ENCODE measurements at regions not wholly inside any gene's neighbourhood (a gene's known extent, or its start where the extent isn't known, plus 50 kb on each side); places are given as distances from the start of the nearest gene placed in this dataset.

DNA sequence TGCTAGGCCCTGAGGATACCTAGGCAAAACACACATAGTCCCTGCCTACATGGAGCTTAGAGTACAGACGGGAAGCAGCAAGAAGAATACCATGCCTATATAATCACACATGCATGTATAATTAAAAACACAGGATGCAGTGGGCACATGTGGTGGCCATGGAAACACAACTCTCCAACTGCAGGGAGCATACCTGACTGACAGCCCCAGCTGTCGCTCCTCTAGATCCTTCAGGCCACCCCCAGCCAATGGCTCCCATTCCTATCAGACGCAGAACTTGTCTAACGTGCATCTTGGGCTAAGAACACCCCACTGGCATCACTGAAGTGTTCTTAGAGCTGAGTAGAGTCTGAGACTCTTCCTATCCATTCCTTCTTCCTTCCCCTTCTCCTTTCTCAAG lies 125.5 kb upstream of the FRMD4B start:
- no peak for TF ChIP-seq ZFX (IDR thresholded peaks at IDR 0.05; ENCODE audit: borderline replicate concordance)
- TF ChIP-seq, protein P1, sequence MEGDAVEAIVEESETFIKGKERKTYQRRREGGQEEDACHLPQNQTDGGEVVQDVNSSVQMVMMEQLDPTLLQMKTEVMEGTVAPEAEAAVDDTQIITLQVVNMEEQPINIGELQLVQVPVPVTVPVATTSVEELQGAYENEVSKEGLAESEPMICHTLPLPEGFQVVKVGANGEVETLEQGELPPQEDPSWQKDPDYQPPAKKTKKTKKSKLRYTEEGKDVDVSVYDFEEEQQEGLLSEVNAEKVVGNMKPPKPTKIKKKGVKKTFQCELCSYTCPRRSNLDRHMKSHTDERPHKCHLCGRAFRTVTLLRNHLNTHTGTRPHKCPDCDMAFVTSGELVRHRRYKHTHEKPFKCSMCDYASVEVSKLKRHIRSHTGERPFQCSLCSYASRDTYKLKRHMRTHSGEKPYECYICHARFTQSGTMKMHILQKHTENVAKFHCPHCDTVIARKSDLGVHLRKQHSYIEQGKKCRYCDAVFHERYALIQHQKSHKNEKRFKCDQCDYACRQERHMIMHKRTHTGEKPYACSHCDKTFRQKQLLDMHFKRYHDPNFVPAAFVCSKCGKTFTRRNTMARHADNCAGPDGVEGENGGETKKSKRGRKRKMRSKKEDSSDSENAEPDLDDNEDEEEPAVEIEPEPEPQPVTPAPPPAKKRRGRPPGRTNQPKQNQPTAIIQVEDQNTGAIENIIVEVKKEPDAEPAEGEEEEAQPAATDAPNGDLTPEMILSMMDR (IDR thresholded peaks at IDR 0.05), result no peak
- H3K27ac ChIP-seq, result no peak overlapping the region

DNA sequence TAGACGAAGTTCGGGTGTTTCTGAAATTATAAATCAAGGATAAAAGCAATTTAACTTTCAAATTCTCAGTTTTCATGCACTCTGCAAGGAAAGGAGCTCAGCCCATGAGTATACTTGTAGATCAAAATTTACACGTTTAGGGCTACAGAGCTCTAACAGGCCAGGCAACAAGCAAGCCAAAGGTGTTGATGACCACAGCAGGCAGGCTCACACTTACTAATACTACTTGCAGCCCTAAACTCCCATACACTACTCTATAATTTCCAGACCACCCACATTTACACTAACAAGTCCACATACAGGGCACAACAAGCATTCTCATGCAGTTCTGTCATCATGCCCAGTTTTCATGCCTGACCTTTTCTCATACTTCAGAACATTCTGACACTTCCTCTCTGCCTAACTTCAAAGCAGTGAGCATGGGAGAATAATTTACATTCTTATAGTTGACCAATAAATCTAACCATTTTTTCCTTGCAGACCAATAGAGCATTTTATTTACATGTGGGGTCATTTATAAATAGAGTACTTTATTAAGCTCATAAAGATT lies 124.7 kb upstream of the FRMD4B start:
- TF ChIP-seq, protein P1 (IDR thresholded peaks at IDR 0.05), result no peak
- TF ChIP-seq ZFX (IDR thresholded peaks at IDR 0.05; ENCODE audit: borderline replicate concordance), result no peak
- no peak overlapping the region for H3K27ac ChIP-seq

DNA sequence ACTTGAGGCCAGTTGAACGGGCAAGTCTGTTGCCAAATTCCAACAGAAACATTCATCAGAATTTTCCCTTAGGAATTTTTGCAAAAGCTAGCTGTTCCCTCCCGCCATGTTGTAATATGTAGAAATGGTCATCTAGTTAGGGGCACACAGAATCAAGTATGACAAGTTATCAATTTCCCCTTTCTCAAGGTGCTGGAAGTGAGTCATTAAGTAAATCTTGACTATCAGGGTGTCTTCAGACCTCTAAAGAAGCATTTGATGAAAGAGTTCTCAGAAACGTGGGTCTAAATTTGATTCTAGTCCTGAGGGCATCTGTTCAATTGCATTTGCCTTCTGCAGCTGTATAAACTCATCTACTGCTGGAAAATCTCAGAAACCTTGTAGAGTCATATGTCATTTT lies 123.4 kb upstream of the FRMD4B start:
- no peak for TF ChIP-seq ZFX (IDR thresholded peaks at IDR 0.05; ENCODE audit: borderline replicate concordance)
- TF ChIP-seq, protein P1 (IDR thresholded peaks at IDR 0.05), result no peak
- no peak overlapping the region for H3K27ac ChIP-seq

DNA sequence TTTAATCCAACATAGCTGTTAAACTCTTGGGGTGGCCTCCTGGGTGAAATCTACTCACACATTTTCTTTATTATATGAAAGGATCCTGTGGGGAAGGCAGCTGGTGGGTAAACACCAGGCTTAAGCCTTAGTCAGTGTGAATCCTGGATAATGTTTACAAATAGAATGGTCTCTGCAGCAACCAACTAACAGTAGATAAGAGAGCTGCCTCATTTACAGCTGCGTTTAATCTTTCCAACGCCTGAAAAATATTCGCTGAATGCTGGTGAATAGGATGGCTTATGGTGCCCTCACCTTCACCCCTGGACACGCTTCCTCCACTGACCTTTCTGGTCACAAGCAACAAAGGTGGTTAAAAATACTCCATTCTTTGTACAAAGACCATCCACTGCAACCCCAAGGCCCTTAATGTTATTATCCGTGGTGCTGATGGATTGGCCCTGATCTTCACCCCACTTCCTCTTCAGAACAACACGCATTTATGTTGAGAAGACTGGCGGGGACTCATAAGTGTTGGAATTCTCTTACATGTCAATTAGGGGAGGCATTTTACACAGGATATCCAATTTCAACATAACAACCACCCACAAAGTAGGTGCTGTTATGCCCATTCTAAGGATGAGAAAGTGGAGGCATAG lies 120.0 kb upstream of the FRMD4B start:
- no peak overlapping the region for H3K27ac ChIP-seq
- TF ChIP-seq, protein P1 (IDR thresholded peaks at IDR 0.05), result no peak
- no peak for TF ChIP-seq ZFX (IDR thresholded peaks at IDR 0.05; ENCODE audit: borderline replicate concordance)

DNA sequence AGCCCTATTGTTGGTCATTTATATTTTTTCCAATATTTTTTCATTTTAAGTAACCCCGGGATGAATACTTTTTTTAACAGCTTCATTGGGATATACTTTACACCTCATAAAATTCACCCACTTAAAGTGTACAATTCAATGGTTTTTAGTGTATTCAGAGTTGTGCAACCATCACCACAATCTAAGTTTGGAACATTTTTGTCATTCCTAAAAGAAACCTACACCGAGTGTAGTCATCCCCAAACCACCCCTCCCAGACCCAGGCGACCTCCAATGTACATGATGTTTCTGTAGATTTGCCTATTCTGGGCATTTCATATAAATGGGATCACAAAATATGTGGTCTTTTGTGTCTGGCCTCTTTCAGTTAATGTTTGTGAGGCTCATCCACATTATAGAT lies 118.3 kb upstream of the FRMD4B start:
- H3K27ac ChIP-seq, result no peak overlapping the region
- TF ChIP-seq, protein P1 (IDR thresholded peaks at IDR 0.05), result no peak
- TF ChIP-seq ZFX (IDR thresholded peaks at IDR 0.05; ENCODE audit: borderline replicate concordance), result no peak

DNA sequence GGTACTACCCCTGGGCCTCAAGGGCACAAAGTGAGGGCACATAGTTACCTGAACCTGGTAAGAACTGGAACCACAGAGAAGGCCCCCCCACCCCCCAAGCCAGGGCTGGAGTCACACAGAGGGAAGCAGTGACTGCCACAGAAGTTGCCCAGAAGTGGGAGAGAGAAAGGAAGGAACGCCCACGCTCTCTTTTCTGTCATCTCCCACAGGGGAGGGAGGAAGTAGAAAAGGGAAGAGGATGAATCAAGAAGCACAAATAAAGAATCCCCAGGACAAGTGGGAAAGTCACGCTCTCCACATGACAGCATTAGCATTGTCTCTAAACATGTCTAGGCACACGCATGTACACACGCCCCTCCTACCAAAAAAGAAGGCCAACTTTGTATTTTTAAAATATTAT lies 114.7 kb upstream of the FRMD4B start:
- TF ChIP-seq ZFX (IDR thresholded peaks at IDR 0.05; ENCODE audit: borderline replicate concordance), result no peak
- TF ChIP-seq, protein P1 (IDR thresholded peaks at IDR 0.05), result no peak
- H3K27ac ChIP-seq, result no peak overlapping the region

DNA sequence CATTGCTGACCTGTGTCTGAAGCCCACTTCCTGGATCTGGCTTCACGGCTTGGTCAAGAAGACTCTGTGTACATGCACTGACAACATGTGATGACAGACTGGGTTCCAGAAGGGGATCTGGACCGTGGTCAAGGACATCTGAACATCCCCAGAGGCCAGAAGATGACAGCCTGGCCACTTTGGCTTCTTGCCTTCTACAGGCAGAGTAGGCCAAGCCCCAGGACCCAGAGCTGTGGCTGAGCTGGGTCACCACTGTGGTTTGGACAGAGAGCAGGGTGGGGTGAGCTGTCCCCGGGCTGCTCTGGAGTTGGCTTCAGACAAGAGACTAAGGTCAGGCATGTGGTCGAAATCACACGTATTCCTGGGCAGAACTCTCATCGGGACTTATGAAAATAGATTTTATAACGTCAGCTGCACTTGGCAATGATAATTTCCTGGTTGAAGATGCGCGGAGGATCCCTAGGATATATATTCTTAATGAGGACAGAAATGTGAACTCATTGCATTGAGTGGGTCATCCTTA lies 114.1 kb upstream of the FRMD4B start:
- TF ChIP-seq, protein P1 (IDR thresholded peaks at IDR 0.05), result no peak
- TF ChIP-seq ZFX (IDR thresholded peaks at IDR 0.05; ENCODE audit: borderline replicate concordance), result no peak
- H3K27ac ChIP-seq, result no peak overlapping the region

Data from 22Rv1 (cell line).